HEK293 (cell line): ENCODE measurements at regions not wholly inside any gene's neighbourhood (a gene's known extent, or its start where the extent isn't known, plus 50 kb on each side); places are given as distances from the start of the nearest gene placed in this dataset.

Experiments
- CTCF ChIA-PET: fragments of 350-600 bp; formaldehyde crosslinking; extraction: SDS; loops from one replicate; lab custom pipeline; 2021; ENCODE audit warnings: antibody characterized with exemption; lab: Yijun Ruan, JAX
- POLR2A ChIA-PET: fragments of 300-600 bp; formaldehyde crosslinking; extraction: SDS; loops from one replicate; lab custom pipeline; 2020; ENCODE audit warnings: antibody characterized with exemption, inconsistent platforms; lab: Yijun Ruan, JAX
- H3K27ac ChIP-seq: fragments of 200-500 bp; sonication (Bioruptor generic); 2 replicates; pipeline ENCODE4 v1.5.1; 2014; ENCODE audit warnings: low read depth, low read length, control low read depth, inconsistent platforms; ENCODE audit errors: extremely low read depth
- H3K36me3 ChIP-seq, 2 experiments: fragments of 200-500 bp in 1 of 2; sonication (Bioruptor generic) in 1 of 2; 1 replicate in 1 of 2; 2 replicates in 1 of 2; pipeline ENCODE4 v1.5.1; 2014 to 2017; ENCODE audit warnings: inconsistent platforms in 2 of 2, low read length in 2 of 2; ENCODE audit not compliant: control insufficient read depth in 2 of 2, insufficient read depth in 1 of 2
- H3K4me1 ChIP-seq: fragments of 200-500 bp; sonication (Bioruptor generic); 2 replicates; pipeline ENCODE4 v1.5.1; 2014; ENCODE audit warnings: mild to moderate bottlenecking, low read length, inconsistent platforms; ENCODE audit not compliant: control insufficient read depth, insufficient read depth
- H3K4me3 ChIP-seq: 2 replicates; pipeline ENCODE4 v1.5.1; 2011; ENCODE audit warnings: low read depth, mild to moderate bottlenecking, control low read depth, low read length, moderate library complexity
- H3K9me3 ChIP-seq: fragments of 200-500 bp; sonication (Bioruptor generic); 2 replicates; pipeline ENCODE4 v1.5.1; 2014; ENCODE audit warnings: low read depth, low read length, inconsistent platforms; ENCODE audit not compliant: control insufficient read depth, insufficient read depth
- EGR2 ChIP-seq: fragments of 450-650 bp; formaldehyde crosslinking; IDR thresholded peaks from 2 replicates; pipeline ENCODE4 v1.5.1; 2016; ENCODE audit warnings: low read depth, missing biosample characterization, missing genetic modification characterization
- GFI1B ChIP-seq: fragments of 450-650 bp; formaldehyde crosslinking; IDR thresholded peaks from 2 replicates; pipeline ENCODE4 v1.5.1; 2016; ENCODE audit warnings: missing biosample characterization, missing genetic modification characterization
- GLI4 ChIP-seq: fragments of 450-650 bp; formaldehyde crosslinking; IDR thresholded peaks from 2 replicates; pipeline ENCODE4 v1.5.1; 2016; ENCODE audit warnings: missing biosample characterization, missing genetic modification characterization
- GLIS1 ChIP-seq: fragments of 450-650 bp; formaldehyde crosslinking; IDR thresholded peaks from 2 replicates; pipeline ENCODE4 v1.5.1; 2016; ENCODE audit warnings: missing biosample characterization, missing genetic modification characterization
- HIC1 ChIP-seq: fragments of 450-650 bp; formaldehyde crosslinking; IDR thresholded peaks from 2 replicates; pipeline ENCODE4 v1.5.1; 2016; ENCODE audit warnings: missing biosample characterization, missing genetic modification characterization
- HOXC10 ChIP-seq: sonication (generic); formaldehyde crosslinking; IDR thresholded peaks from 2 replicates; pipeline ENCODE4 v1.8.1; 2023; ENCODE audit warnings: mild to moderate bottlenecking, missing genetic modification reagents
- KLF7 ChIP-seq: fragments of 450-650 bp; formaldehyde crosslinking; IDR thresholded peaks from 2 replicates; pipeline ENCODE4 v1.5.1; 2016; ENCODE audit warnings: missing biosample characterization, missing genetic modification characterization, borderline replicate concordance
- KLF8 ChIP-seq: fragments of 450-650 bp; formaldehyde crosslinking; IDR thresholded peaks from 2 replicates; pipeline ENCODE4 v1.5.1; 2016; ENCODE audit warnings: missing biosample characterization, missing genetic modification characterization
- PATZ1 ChIP-seq: fragments of 450-650 bp; formaldehyde crosslinking; IDR thresholded peaks from 2 replicates; pipeline ENCODE4 v1.5.1; 2016; ENCODE audit warnings: missing biosample characterization, missing genetic modification characterization
- PRDM1 ChIP-seq: fragments of 450-650 bp; formaldehyde crosslinking; IDR thresholded peaks from 2 replicates; pipeline ENCODE4; 2016; ENCODE audit warnings: missing biosample characterization, missing genetic modification characterization
- SCRT2 ChIP-seq: fragments of 450-650 bp; formaldehyde crosslinking; IDR thresholded peaks from 2 replicates; pipeline ENCODE4 v1.5.1; 2016; ENCODE audit warnings: missing biosample characterization, missing genetic modification characterization
- ZBTB17 ChIP-seq: fragments of 450-650 bp; formaldehyde crosslinking; IDR thresholded peaks from 2 replicates; pipeline ENCODE4 v1.5.1; 2016; ENCODE audit warnings: missing biosample characterization, missing genetic modification characterization
- ZBTB20 ChIP-seq: fragments of 450-650 bp; formaldehyde crosslinking; IDR thresholded peaks from 2 replicates; pipeline ENCODE4 v1.5.1; 2016; ENCODE audit warnings: missing biosample characterization, missing genetic modification characterization
- ZIC2 ChIP-seq: fragments of 450-650 bp; formaldehyde crosslinking; IDR thresholded peaks from 2 replicates; pipeline ENCODE4 v1.5.1; 2016; ENCODE audit warnings: missing biosample characterization, missing genetic modification characterization
- ZNF112 ChIP-seq: fragments of 450-650 bp; formaldehyde crosslinking; IDR thresholded peaks from 2 replicates; pipeline ENCODE4 v1.5.0; 2017; ENCODE audit warnings: missing biosample characterization, missing genetic modification characterization
- ZNF239 ChIP-seq: fragments of 450-650 bp; formaldehyde crosslinking; IDR thresholded peaks from 2 replicates; pipeline ENCODE4 v1.5.1; 2016; ENCODE audit warnings: missing biosample characterization, missing genetic modification characterization
- ZNF302 ChIP-seq: fragments of 450-650 bp; formaldehyde crosslinking; IDR thresholded peaks from 2 replicates; pipeline ENCODE4 v1.5.1; 2016; ENCODE audit warnings: missing biosample characterization, missing genetic modification characterization, low read depth
- ZNF501 ChIP-seq: fragments of 450-650 bp; formaldehyde crosslinking; IDR thresholded peaks from 2 replicates; pipeline ENCODE4 v1.5.1; 2016; ENCODE audit warnings: missing biosample characterization, missing genetic modification characterization
- ZNF521 ChIP-seq: fragments of 450-650 bp; formaldehyde crosslinking; IDR thresholded peaks from 2 replicates; pipeline ENCODE4 v1.5.1; 2017; ENCODE audit warnings: missing biosample characterization, mild to moderate bottlenecking, missing genetic modification characterization
- ZNF623 ChIP-seq: fragments of 450-650 bp; formaldehyde crosslinking; IDR thresholded peaks from 2 replicates; pipeline ENCODE4 v1.5.1; 2016; ENCODE audit warnings: missing biosample characterization, missing genetic modification characterization
- ZNF654 ChIP-seq: fragments of 450-650 bp; formaldehyde crosslinking; IDR thresholded peaks from 2 replicates; pipeline ENCODE4 v1.5.1; 2016; ENCODE audit warnings: low read depth, missing biosample characterization, missing genetic modification characterization
- ZNF660 ChIP-seq: fragments of 450-650 bp; IDR thresholded peaks from 2 replicates; pipeline ENCODE4 v1.5.1; 2018; ENCODE audit warnings: missing biosample characterization, mild to moderate bottlenecking, missing genetic modification characterization
- ZNF664 ChIP-seq: fragments of 450-650 bp; formaldehyde crosslinking; IDR thresholded peaks from 2 replicates; pipeline ENCODE4 v1.5.1; 2016; ENCODE audit warnings: missing biosample characterization, missing genetic modification characterization
- ZNF670 ChIP-seq: fragments of 450-650 bp; formaldehyde crosslinking; IDR thresholded peaks from 2 replicates; pipeline ENCODE4 v1.5.1; 2016; ENCODE audit warnings: missing biosample characterization, missing genetic modification characterization, low read depth
- ZNF792 ChIP-seq: fragments of 450-650 bp; formaldehyde crosslinking; IDR thresholded peaks from 2 replicates; pipeline ENCODE4 v1.5.1; 2016; ENCODE audit warnings: missing biosample characterization, missing genetic modification characterization
- ZNF843 ChIP-seq: fragments of 450-650 bp; formaldehyde crosslinking; IDR thresholded peaks from 2 replicates; pipeline ENCODE4 v1.5.1; 2016; ENCODE audit warnings: missing biosample characterization, missing genetic modification characterization

- TF ChIP-seq HIC1 (tag by site-specific recombination), result no peak
- no peak for TF ChIP-seq ZBTB20 (tag by site-specific recombination)
- no peak for TF ChIP-seq ZNF664 (tag by site-specific recombination)
- TF ChIP-seq EGR2 (tag by site-specific recombination), result no peak
Measured at GRCh38 chr11:87724358-87724757, 450.9 kb downstream of the RAB38 start (continued).

GRCh38 chr11:87722756-87723565 is 452.3 kb downstream of the RAB38 start:
- H3K36me3 ChIP-seq, result no peaks in the 10 kb centered on the region
- H3K9me3 ChIP-seq, result no peaks in the 10 kb centered on the region
- POLR2A ChIA-PET, result no interaction called here
- H3K27ac ChIP-seq, result no peak overlapping the region
- no peak overlapping the region for H3K4me3 ChIP-seq
- TF ChIP-seq ZNF239 (tag by site-specific recombination) (no peak), ZNF660 (tag by site-specific recombination) (peak; percentile 95), PATZ1 (tag by site-specific recombination) (0 out of 2 replicates have a peak, but pooled peaks have one; percentile 21), GLIS1 (tag by site-specific recombination) (peak; percentile 54; the same call in 1 of the 2 replicates), KLF8 (tag by site-specific recombination) (no peak), ZBTB17 (no peak), HOXC10 (CRISPR knock-in tag) (no peak), ZNF654 (tag by site-specific recombination) (peak; percentile 52)
- H3K4me1 ChIP-seq, result no peaks in the 10 kb centered on the region
- CTCF ChIA-PET, result interaction anchor here (0.6 to 1.7 kb wide), 18 partner anchors 8 to 830 kb away, joined by 3 to 14 read pairs (median 4); no protein-coding TSS in a partner anchor

GRCh38 chr11:87719326-87720073 is 455.7 kb downstream of the RAB38 start:
- Histone ChIP-seq H3K9me3 (no peaks in the 10 kb centered on the region), H3K4me3 (no peak overlapping the region)
- POLR2A ChIA-PET, result no interaction called here
- no peak for TF ChIP-seq GLI4 (tag by site-specific recombination)
- no peak for TF ChIP-seq ZNF501 (tag by site-specific recombination)
- no peak for TF ChIP-seq ZNF112 (tag by site-specific recombination)
- TF ChIP-seq SCRT2, result no peak
- no peak for TF ChIP-seq ZNF302
- TF ChIP-seq KLF8 (tag by site-specific recombination), result no peak
- TF ChIP-seq KLF7, result no peak
- TF ChIP-seq PRDM1 (tag by site-specific recombination), result no peak
- no peak for TF ChIP-seq ZNF670 (tag by site-specific recombination)
- TF ChIP-seq ZNF843, result no peak
- no peak for TF ChIP-seq ZNF792 (tag by site-specific recombination)
- TF ChIP-seq ZNF623, result no peak
- no peak for TF ChIP-seq ZNF521 (tag by site-specific recombination)
- no peak for TF ChIP-seq GFI1B (tag by site-specific recombination)
- no peak for TF ChIP-seq ZIC2 (tag by site-specific recombination)
- no peak for TF ChIP-seq ZNF654 (tag by site-specific recombination)
- TF ChIP-seq, all 188 proteins: peak for 0
- no peaks in the 10 kb centered on the region for H3K4me1 ChIP-seq
- CTCF ChIA-PET, result no interaction called here
- H3K27ac ChIP-seq, result no peak overlapping the region
- no peaks in the 10 kb centered on the region for H3K36me3 ChIP-seq
